ENCODE measurements at regions not wholly inside any gene's neighbourhood (a gene's known extent, or its start where the extent isn't known, plus 50 kb on each side); places are given as distances from the start of the nearest gene placed in this dataset.

DNA sequence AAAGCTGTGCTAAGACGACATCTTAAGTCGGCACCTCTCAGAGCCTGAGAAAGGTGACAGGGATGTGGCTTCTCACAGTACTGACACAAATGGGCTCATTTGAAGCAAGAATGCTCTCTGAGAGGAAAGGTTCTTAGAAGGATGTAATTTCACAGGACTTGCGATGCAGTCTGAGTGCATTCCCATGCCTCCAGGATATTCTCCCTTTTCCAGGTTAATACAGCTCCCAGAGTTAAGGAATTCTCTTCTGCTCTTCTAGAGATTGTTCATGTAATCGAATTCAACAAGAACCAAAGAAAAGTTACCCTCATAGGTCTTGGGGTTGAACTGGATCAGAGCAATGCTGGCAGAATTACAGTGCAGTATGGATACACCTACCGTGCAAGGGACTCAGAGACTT is 131.0 kb downstream of the GALR1 start:
- TF ChIP-seq POLR2A (IDR thresholded peaks at IDR 0.05) (no peak), CTCF (IDR thresholded peaks at IDR 0.05) (no peak), POLR2AphosphoS5 (IDR thresholded peaks at IDR 0.05; ENCODE audit: insufficient read depth in 1 of 2, low read depth in 1 of 2) (no peak)

Measured in vagina (tissue), 2 donors.